Fibroblast of lung (primary cell): ENCODE measurements at regions not wholly inside any gene's neighbourhood (a gene's known extent, or its start where the extent isn't known, plus 50 kb on each side); places are given as distances from the start of the nearest gene placed in this dataset.
"Not testable (repeated sequence)": the region's sequence is repeated elsewhere in the genome, so short reads cannot be mapped to it uniquely, and the experiment has no call there.

Source experiments
- DNase-seq, 2 donors: peaks; one replicate each; pipeline versions ENCODE4 v3.0.0 to v3.0.0-alpha.2; 2010; ENCODE audit warnings: low read depth in 2 of 2
- H2AFZ ChIP-seq: 2 replicates; pipeline ENCODE4 v1.5.1; 2012; ENCODE audit warnings: low read length, control low read depth, inconsistent platforms
- H3K27ac ChIP-seq: 2 replicates; pipeline ENCODE4 v1.5.1; 2011; ENCODE audit warnings: low read length, control low read depth; ENCODE audit not compliant: insufficient read depth
- H3K27me3 ChIP-seq: 2 replicates; pipeline ENCODE4 v1.5.1; 2011; ENCODE audit warnings: mild to moderate bottlenecking, low read length; ENCODE audit not compliant: control insufficient read depth, insufficient read depth
- H3K36me3 ChIP-seq: 2 replicates; pipeline ENCODE4 v1.5.1; 2011; ENCODE audit warnings: low read length; ENCODE audit not compliant: control insufficient read depth, insufficient read depth
- H3K4me1 ChIP-seq: 2 replicates; pipeline ENCODE4 v1.5.1; 2011; ENCODE audit warnings: low read length; ENCODE audit not compliant: control insufficient read depth, insufficient read depth; ENCODE audit errors: extremely low read depth
- H3K4me2 ChIP-seq: 2 replicates; pipeline ENCODE4 v1.5.1; 2011; ENCODE audit warnings: low read length, control low read depth; ENCODE audit not compliant: insufficient read depth; ENCODE audit errors: extremely low read depth
- H3K4me3 ChIP-seq, 4 experiments: fragments of 200-600 bp in 1 of 4; sonication (generic) in 1 of 4; replicated peaks in 1 of 4; 2 replicates each; pipeline ENCODE4 v1.5.1; 2011 to 2016; ENCODE audit warnings: low read length in 4 of 4, low read depth in 3 of 4, mild to moderate bottlenecking in 3 of 4, control low read depth in 2 of 4, inconsistent platforms in 1 of 4, mixed read lengths in 1 of 4; ENCODE audit not compliant: insufficient read depth in 1 of 4; ENCODE audit errors: control extremely low read depth in 1 of 4
- H3K79me2 ChIP-seq: 2 replicates; pipeline ENCODE4 v1.5.1; 2012; ENCODE audit warnings: mild to moderate bottlenecking, low read length, inconsistent platforms; ENCODE audit not compliant: control insufficient read depth, insufficient read depth
- H3K9ac ChIP-seq: 2 replicates; pipeline ENCODE4 v1.5.1; 2011; ENCODE audit warnings: mild to moderate bottlenecking, low read length, control low read depth; ENCODE audit not compliant: insufficient read depth
- H3K9me3 ChIP-seq: 2 replicates; pipeline ENCODE4 v1.5.1; 2012; ENCODE audit warnings: low read depth, low read length; ENCODE audit not compliant: control insufficient read depth, insufficient read depth
- H4K20me1 ChIP-seq: 2 replicates; pipeline ENCODE4 v1.5.1; 2011; ENCODE audit warnings: low read length; ENCODE audit not compliant: control insufficient read depth, insufficient read depth; ENCODE audit errors: extremely low read depth

- not testable (repeated sequence) for H3K27ac ChIP-seq, H3K27me3 ChIP-seq, H4K20me1 ChIP-seq, H3K9ac ChIP-seq, H3K4me1 ChIP-seq, H3K36me3 ChIP-seq, H3K9me3 ChIP-seq, DNase-seq, H2AFZ ChIP-seq, H3K79me2 ChIP-seq, H3K4me2 ChIP-seq, H3K4me3 ChIP-seq
Measured at GRCh38 chr4:4050781-4051180, 175.9 kb downstream of the OTOP1 start.

GRCh38 chr4:4052933-4053332 is 173.8 kb downstream of the OTOP1 start:
- not testable (repeated sequence) for H3K79me2 ChIP-seq, H3K9ac ChIP-seq, H3K27me3 ChIP-seq, H3K4me1 ChIP-seq, H3K4me3 ChIP-seq, H2AFZ ChIP-seq, H3K4me2 ChIP-seq, H3K9me3 ChIP-seq, H3K27ac ChIP-seq, H4K20me1 ChIP-seq, H3K36me3 ChIP-seq
- DNase-seq: peak; percentile 7 to 35

DNA sequence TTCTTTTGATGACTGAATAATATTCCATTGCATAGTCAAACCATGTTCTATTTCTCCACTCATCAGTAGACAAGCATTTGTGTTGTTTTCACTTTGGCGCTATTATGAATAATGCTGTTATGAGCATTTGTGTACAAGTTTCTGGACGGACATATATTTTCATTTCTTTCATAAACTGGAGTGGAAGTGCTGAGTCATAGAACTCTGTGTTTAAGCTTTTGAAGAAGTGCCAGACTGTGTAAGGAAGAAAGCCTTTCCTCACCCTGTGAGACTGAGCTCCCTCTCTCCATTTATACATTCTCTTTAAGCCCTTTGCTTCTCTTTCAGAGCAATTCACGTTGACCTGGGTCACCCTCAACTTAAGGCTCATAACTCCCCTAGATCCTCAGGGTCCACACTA is 169.5 kb downstream of the OTOP1 start:
- not testable (repeated sequence) for H3K9ac ChIP-seq, H3K9me3 ChIP-seq, H2AFZ ChIP-seq, H3K4me3 ChIP-seq, H3K36me3 ChIP-seq, H3K79me2 ChIP-seq, H3K4me1 ChIP-seq, H3K27me3 ChIP-seq, H3K4me2 ChIP-seq, H4K20me1 ChIP-seq, H3K27ac ChIP-seq
- peak in 1 of 2 donors; percentile 22 for DNase-seq

DNA sequence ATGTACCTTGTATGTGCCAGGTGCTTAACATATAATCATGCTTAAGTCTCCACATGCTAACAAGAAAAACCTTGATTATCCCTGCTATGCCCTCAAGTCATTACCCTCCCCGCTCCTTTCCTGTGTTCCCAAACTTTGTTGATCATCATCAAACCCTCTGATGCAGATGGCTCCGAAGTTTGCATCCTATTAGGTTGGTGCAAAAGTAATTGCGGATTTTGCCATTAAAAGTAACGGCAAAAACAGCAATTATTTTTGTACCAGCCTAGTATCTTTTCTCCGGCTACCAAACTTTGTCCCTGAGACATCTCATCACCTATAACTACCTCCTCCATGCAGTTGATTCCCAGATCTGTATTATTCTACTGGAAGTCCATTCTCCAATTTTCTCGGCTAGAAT is 142.6 kb downstream of the OTOP1 start:
- H3K27ac ChIP-seq, H3K79me2 ChIP-seq, H3K9me3 ChIP-seq, H4K20me1 ChIP-seq, H2AFZ ChIP-seq, H3K9ac ChIP-seq, H3K4me3 ChIP-seq, H3K36me3 ChIP-seq, H3K27me3 ChIP-seq, DNase-seq, H3K4me1 ChIP-seq, H3K4me2 ChIP-seq: not testable (repeated sequence)

DNA sequence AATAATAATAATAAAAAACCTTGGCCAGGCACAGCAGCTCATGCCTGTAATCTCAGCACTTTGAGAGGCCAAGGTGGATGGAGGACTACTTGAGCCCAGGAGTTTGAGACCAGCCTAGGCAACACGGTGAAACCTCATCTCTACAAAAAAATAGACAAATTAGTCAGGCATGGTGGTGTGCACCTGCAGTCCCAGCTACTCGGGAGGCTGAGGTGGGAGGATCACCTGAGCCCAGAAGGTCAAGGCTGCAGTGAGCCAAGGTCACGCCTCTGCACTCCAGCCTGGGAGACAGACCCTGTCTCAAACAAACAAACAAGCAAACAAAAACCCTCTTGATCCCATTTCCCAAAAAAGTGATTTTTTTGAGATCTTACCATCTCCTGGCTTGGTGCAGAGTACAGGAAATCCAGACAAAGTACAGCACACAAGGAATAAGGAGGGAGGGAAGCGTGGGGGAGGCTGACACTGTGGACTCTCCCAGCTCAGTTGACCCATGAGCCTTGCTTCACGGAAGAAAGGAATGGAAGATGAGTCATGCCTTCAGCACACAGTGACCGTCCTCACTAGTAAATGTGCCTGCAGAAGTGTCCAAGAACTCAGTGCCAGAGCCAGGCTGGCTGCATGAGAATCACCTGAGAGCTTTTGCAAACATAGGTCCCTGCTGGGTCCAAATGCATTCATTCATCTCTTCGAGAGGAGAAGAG is 136.9 kb downstream of the OTOP1 start:
- H3K4me2 ChIP-seq, H3K36me3 ChIP-seq, DNase-seq, H3K27ac ChIP-seq, H3K9me3 ChIP-seq, H3K4me3 ChIP-seq, H3K9ac ChIP-seq, H3K4me1 ChIP-seq, H4K20me1 ChIP-seq, H2AFZ ChIP-seq, H3K27me3 ChIP-seq, H3K79me2 ChIP-seq: not testable (repeated sequence)

- H3K27me3 ChIP-seq, DNase-seq, H4K20me1 ChIP-seq, H3K9ac ChIP-seq, H3K36me3 ChIP-seq, H3K9me3 ChIP-seq, H3K4me1 ChIP-seq, H3K4me2 ChIP-seq, H3K79me2 ChIP-seq, H2AFZ ChIP-seq, H3K4me3 ChIP-seq, H3K27ac ChIP-seq: not testable (repeated sequence)
Measured at GRCh38 chr4:4090720-4091119, 136.0 kb downstream of the OTOP1 start.

DNA sequence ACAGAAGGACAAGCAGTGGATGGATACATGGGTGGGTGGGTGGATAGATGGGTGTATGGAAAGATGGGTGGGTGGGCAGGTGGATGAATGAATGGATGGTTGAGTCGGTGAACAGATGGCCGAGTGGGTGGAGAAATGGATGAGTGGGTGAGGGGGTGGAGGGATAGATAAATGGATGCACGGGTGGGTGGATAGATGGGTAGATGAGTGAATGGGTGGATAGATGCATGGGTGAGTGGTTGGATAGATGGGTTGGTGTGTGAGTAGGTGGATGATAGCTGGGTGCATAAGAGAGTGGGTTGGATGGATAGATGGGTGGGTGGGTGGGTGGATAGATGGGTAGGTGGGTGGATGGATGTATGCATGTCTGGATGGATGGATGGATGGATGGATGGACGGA is 134.6 kb downstream of the OTOP1 start:
- H3K79me2 ChIP-seq, H3K4me1 ChIP-seq, DNase-seq, H3K9ac ChIP-seq, H3K4me3 ChIP-seq, H3K27ac ChIP-seq, H3K4me2 ChIP-seq, H3K27me3 ChIP-seq, H3K36me3 ChIP-seq, H2AFZ ChIP-seq, H3K9me3 ChIP-seq, H4K20me1 ChIP-seq: not testable (repeated sequence)
